Central memory CD8-positive, alpha-beta T cell (primary cell): ENCODE measurements at regions not wholly inside any gene's neighbourhood (a gene's known extent, or its start where the extent isn't known, plus 50 kb on each side); places are given as distances from the start of the nearest gene placed in this dataset.
"Not testable (repeated sequence)": the region's sequence is repeated elsewhere in the genome, so short reads cannot be mapped to it uniquely, and the experiment has no call there.

Experiments used
- ATAC-seq: fragments of 150-1000 bp; cut with Tn5 transposase; replicated peaks from 2 replicates; pipeline ENCODE4 v1.10.0; 2022; ENCODE audit warnings: mild to moderate bottlenecking, moderate FRiP score, moderate number of reproducible peaks; ENCODE audit not compliant: poor library complexity, severe bottlenecking; ENCODE audit errors: extremely low read depth
- DNase-seq, 2 donors: peaks; one replicate each; pipeline ENCODE4 v3.0.0; 2021; ENCODE audit warnings: low spot score in 2 of 2
- H3K27ac Mint-ChIP-seq: one replicate; pipeline ENCODE4 v1.8.0; 2022; ENCODE audit warnings: low read depth, mild to moderate bottlenecking, moderate library complexity, mixed read lengths
- H3K27me3 Mint-ChIP-seq: one replicate; pipeline ENCODE4 v1.8.0; 2022; ENCODE audit warnings: mixed read lengths
- H3K36me3 Mint-ChIP-seq: one replicate; pipeline ENCODE4 v1.8.0; 2022; ENCODE audit warnings: mild to moderate bottlenecking, moderate library complexity, mixed read lengths; ENCODE audit not compliant: insufficient read depth
- H3K4me1 Mint-ChIP-seq: one replicate; pipeline ENCODE4 v1.8.0; 2022; ENCODE audit warnings: mixed read lengths
- H3K4me3 Mint-ChIP-seq: one replicate; pipeline ENCODE4 v1.8.0; 2022; ENCODE audit warnings: mild to moderate bottlenecking, moderate library complexity, mixed read lengths
- H3K9me3 Mint-ChIP-seq: one replicate; pipeline ENCODE4 v1.8.0; 2022; ENCODE audit warnings: mixed read lengths

DNA sequence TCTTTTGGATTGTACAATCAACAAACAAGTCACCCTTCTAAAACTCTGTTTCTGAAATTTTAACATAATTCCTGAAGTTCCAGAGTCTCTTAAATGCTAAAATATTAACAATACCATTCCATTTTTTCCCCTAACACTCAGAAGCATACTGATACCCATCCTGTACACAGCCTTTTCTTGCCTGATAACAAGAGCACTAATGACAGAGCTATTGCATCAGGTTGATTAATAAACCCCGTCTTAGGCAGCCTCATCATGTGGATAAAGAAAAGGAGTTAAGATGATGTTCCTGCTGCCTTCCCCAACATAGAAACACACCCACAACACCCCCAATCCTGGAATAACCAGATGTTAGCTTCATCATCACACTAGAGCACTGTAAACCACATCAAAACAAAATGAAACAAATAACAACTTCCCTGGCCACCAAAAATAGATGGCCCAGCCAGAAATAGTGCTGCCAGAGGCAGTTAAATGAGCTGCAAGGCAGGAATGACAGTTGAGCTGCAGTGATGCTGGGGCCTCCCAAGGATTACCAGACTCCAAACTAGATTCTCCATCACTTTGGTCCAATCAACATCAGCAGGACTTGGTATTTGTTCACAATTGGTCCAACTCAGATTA lies 93.8 kb upstream of the NBPF26 start:
- H3K4me1 Mint-ChIP-seq, H3K36me3 Mint-ChIP-seq, H3K27me3 Mint-ChIP-seq, ATAC-seq, H3K9me3 Mint-ChIP-seq, H3K27ac Mint-ChIP-seq, DNase-seq, H3K4me3 Mint-ChIP-seq: not testable (repeated sequence)

DNA sequence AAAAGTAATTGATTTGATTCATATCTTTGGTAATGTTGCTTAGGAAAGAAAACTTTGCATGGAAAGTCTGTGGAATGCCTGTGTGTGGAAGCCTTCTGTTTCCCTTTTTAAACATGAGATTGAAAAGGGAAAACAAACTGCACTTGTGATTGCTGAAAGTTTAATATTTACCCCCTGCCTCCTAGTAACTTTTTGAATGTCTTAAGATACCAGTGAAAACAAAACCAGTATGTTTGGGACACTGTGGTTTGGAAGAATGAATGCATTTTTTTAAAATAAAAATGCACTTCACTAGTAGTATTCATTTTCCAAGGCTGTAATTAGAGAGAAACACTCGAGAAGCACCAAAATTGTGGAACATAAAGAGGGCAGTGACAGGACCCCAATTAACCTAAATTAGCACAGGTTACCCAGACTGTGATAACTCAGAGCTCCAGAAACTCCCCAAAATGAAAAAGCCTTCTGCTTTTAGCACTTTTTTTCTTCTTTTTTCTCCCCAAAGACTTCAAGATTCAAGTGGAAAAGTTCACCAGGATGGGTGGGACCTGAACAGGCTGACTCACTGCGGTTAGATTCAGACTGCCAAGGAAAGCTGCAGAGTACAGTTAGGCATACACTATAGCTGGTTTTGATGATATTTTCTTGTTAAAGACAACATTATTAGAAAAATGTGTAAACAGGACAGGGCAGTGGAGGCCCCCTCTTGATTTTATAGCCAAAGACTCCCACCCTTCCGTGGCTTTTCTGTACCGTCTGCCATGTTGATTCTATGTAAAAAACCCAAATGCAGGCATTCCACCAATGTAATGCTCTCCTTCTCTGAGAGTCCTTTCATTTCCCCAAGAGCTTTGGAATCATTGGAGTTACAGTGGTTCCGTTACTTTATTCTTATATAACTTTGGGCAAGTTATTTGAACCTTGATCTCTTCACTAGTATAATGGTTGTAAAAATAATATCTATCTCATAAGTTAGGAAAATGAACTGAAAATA lies 88.6 kb upstream of the NBPF26 start:
- ATAC-seq, DNase-seq, H3K4me3 Mint-ChIP-seq, H3K36me3 Mint-ChIP-seq, H3K27me3 Mint-ChIP-seq, H3K4me1 Mint-ChIP-seq, H3K9me3 Mint-ChIP-seq, H3K27ac Mint-ChIP-seq: not testable (repeated sequence)

DNA sequence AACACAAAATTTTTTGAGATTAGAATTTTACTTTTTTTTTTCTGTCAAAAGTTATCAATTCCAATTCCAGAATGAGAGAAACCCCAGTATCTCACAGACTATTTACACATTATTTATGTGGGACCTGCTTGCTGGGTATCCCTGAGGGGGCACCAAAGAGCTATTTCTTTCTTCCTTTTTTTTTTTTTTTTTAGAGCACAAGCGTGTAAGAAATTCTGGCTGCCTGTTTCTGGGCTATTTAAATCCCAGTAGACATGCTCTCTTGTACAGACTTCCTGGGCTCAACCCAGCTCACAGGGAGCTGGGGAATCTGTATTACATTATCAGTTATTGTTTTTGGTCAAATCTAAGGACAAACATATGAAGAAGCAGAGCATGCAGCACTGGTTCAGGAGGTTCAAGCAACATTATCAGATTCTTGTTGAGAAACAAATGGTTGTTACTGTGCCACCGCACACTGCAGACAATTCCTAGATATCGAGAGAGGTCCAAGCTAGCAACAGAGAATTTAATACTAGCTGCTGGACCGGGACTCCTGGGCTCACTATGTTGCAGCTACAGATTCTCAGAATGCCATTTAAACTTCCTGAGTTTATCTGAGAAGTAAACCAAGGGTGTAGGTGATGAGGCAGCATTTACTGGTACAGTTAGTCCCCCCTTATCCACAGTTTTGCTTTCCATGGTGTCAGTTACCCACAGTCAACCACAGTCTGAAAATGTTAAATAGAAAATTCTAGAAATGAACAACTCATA lies 83.3 kb upstream of the NBPF26 start:
- H3K36me3 Mint-ChIP-seq, ATAC-seq, H3K4me1 Mint-ChIP-seq: not testable (repeated sequence)

DNA sequence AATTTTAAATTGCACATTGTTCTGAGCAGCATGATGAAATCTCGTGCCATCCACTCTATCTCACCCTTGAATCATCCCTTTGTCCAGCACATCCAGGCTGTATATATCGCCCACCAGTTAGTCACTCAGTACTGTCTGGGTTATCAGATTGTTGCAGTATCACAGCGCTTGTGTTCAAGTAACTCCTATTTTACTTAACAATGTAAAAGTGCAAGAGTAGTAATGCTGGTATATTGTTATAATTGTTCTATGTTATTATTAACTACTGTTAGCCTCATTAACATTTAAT lies 82.8 kb upstream of the NBPF26 start:
- not testable (repeated sequence) for H3K4me3 Mint-ChIP-seq, H3K27me3 Mint-ChIP-seq, ATAC-seq, DNase-seq, H3K27ac Mint-ChIP-seq, H3K36me3 Mint-ChIP-seq, H3K4me1 Mint-ChIP-seq, H3K9me3 Mint-ChIP-seq

More for the DNA sequence above, 83.3 kb upstream of the NBPF26 start:
- not testable (repeated sequence) for DNase-seq, H3K27me3 Mint-ChIP-seq, H3K27ac Mint-ChIP-seq, H3K9me3 Mint-ChIP-seq, H3K4me3 Mint-ChIP-seq

DNA sequence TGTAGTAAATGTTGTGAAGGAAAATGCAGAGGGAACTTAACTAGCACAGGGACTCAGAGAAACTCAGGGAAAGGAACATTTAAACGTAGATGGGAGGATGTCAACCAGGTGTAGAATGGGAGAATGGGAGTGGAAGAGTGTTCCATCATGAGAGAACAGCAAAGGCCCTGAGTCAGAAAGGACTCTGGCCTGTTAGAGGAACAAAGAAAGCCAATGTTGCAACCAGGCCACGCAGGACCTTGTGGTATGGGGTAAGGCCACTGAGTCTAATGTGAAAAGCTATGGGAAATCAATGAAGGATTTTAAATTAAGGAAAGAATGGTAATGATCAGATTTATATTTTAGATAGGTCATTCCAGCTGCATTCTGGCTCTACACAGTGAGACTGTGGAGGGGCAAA lies 76.6 kb upstream of the NBPF26 start:
- H3K9me3 Mint-ChIP-seq, ATAC-seq, H3K27ac Mint-ChIP-seq, DNase-seq, H3K4me1 Mint-ChIP-seq, H3K36me3 Mint-ChIP-seq, H3K27me3 Mint-ChIP-seq, H3K4me3 Mint-ChIP-seq: not testable (repeated sequence)

DNA sequence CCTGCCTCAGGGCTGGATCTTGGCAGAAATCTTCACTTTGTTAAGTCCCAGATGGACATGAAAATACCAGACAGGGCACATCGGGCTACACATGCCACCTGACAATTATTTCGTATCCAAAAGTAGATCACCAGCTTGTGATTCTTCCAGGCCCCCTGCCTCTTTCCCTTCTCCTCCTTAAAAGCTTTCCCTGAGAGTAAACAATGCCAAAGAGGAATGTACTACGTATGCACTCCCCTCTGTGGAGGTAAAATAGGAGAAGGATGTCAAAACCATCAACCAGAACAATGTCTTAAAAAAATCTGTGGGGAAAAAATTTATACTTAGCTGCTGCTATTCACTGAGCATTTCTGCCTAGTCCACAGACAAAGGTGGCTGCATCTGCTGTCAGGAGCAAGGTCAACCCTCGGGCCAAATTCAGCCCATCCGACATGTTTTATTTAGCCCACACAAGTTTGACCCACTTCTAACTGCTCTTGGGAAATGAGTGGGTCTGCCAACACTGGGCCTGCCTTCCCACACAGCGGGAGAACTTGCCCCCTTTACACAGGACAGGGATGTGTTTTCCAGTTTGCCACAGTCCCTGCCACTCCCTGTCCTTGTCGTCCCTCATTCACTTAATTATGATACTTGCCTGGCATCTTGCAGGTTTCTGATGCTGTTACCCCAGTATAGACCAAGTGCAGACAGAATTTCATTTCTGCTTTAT lies 74.7 kb upstream of the NBPF26 start:
- H3K4me3 Mint-ChIP-seq, H3K27me3 Mint-ChIP-seq, H3K36me3 Mint-ChIP-seq, ATAC-seq, H3K27ac Mint-ChIP-seq, H3K9me3 Mint-ChIP-seq, DNase-seq, H3K4me1 Mint-ChIP-seq: not testable (repeated sequence)

DNA sequence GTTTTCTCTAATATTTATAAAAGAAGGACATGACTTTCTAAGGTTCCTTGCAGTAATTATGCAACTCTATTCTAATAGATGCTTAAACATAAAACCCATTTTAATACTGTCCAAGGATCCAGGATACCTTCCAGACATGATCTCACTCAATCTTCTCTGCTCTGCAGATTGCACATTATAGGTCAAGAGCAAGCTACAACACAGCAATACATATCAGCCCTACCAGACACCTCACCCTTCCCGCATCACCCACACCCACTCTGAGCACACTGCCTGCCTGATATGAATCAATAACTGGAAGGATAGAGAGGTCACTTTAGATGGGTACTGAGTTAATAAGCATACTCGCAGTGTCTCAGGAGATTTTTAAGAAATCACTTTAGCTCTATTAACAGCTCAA lies 74.0 kb upstream of the NBPF26 start:
- H3K9me3 Mint-ChIP-seq, H3K4me1 Mint-ChIP-seq, H3K36me3 Mint-ChIP-seq, H3K27me3 Mint-ChIP-seq, DNase-seq, H3K27ac Mint-ChIP-seq, ATAC-seq, H3K4me3 Mint-ChIP-seq: not testable (repeated sequence)

DNA sequence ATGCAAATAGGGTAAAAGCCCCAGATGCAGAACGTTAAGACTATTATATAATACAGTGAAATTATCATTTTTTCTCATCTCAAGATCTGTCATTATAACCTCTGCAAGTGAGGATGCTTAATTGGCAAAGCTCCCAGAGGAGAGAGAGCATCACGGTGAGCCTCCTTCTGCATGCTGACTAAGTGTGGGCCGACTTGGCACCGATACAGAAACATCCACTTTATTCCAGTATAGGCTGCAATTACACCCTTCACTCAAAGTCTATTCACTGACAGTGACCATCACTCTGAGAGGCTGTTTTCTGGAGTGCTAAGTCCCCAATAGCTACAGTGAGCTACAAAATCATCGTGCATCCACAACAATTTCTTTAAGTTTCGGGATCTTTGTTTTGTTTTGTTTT lies 69.6 kb upstream of the NBPF26 start:
- not testable (repeated sequence) for H3K27me3 Mint-ChIP-seq

DNA sequence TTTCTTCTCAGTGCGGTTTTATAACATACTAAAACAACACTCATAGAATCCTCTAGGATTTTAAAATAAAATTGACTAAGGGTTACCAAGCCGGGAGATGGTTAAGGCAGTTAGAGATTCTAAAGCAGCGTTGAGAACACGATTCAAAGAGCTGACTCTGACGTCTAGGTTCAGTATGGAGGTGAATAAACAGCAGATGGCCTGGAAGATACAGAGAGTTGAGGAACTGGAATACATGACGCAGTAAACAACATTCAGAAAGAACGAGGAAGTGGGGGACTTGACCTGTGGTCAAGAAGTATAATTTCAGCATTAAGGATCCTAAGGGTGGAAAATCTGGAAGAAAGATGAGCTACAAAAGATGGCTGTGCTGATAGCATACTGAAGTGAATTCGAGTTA lies 68.4 kb upstream of the NBPF26 start:
- H3K4me3 Mint-ChIP-seq, H3K36me3 Mint-ChIP-seq, H3K27ac Mint-ChIP-seq, H3K4me1 Mint-ChIP-seq, H3K27me3 Mint-ChIP-seq, ATAC-seq, H3K9me3 Mint-ChIP-seq, DNase-seq: not testable (repeated sequence)

More for the DNA sequence above, 69.6 kb upstream of the NBPF26 start:
- H3K36me3 Mint-ChIP-seq, H3K4me1 Mint-ChIP-seq, DNase-seq, H3K9me3 Mint-ChIP-seq, H3K4me3 Mint-ChIP-seq, H3K27ac Mint-ChIP-seq, ATAC-seq: not testable (repeated sequence)

DNA sequence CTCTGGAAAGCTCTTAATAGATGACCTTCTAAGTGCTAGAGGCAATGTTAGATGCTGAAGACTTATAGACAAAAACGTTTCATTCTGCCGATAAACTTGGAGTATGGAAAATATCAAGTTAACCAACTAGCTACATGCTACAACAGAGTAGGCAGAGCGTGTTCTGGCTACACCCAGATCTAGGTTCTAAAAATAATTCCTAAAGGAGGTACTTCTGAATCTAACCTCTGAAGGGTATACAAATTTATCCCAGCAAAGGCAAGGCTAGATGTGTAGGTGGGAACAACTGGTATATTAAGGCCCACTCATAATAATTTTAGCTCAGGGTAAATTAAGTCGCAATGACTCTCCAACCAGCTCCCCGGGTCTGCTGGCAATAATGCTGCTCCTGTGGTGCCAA lies 67.6 kb upstream of the NBPF26 start:
- H3K4me3 Mint-ChIP-seq, H3K4me1 Mint-ChIP-seq, H3K27me3 Mint-ChIP-seq, H3K27ac Mint-ChIP-seq, H3K36me3 Mint-ChIP-seq, ATAC-seq, H3K9me3 Mint-ChIP-seq, DNase-seq: not testable (repeated sequence)

DNA sequence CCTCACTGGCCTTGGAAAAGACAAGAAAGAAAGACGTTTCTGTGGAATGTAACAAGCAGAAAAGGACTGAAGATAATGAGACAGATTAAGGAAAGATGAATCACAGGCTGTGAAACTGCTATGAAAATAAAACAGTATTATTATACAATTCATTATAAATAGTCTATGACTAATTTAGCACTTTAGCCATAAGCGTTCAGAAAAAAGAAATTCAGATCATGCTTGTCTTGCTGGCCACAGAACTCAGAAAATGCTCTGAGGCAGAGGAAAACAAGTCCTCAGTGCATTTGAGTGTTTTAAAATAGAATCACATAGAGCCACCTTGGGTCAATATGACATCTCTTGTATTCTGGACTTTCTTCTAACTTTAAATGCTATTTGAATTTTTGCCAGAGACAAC lies 65.9 kb upstream of the NBPF26 start:
- H3K4me3 Mint-ChIP-seq, H3K36me3 Mint-ChIP-seq, DNase-seq, H3K27me3 Mint-ChIP-seq, H3K9me3 Mint-ChIP-seq, H3K27ac Mint-ChIP-seq, H3K4me1 Mint-ChIP-seq, ATAC-seq: not testable (repeated sequence)

DNA sequence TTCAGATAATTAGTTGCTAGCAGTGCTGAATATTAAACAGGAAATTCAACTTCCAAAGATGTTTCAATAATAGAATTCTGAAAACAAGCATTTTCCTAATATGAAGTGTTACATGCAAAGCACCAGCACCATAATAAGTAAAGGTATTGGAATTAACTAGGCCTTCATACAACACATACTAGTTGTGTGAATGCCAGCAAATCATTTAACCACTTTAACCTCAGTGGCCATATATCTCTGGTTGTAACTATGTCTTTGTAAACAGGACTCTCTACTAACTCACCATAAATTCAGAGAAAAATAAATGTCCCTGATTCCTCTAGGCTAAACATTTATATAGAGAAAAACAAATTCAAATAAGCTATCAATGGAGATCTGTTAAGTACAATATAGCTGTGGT lies 65.1 kb upstream of the NBPF26 start:
- not testable (repeated sequence) for DNase-seq, H3K4me1 Mint-ChIP-seq, H3K9me3 Mint-ChIP-seq, H3K27ac Mint-ChIP-seq, ATAC-seq, H3K36me3 Mint-ChIP-seq, H3K4me3 Mint-ChIP-seq, H3K27me3 Mint-ChIP-seq
